NCI-H524 treated with DMSO at 0.1 percent for 48 hours (cell line): ENCODE measurements at regions not wholly inside any gene's neighbourhood (a gene's known extent, or its start where the extent isn't known, plus 50 kb on each side); places are given as distances from the start of the nearest gene placed in this dataset.
A peak's percentile ranks its signal among the peaks of the same experiment; 100 is the strongest.
"Not testable (repeated sequence)": the region's sequence is repeated elsewhere in the genome, so short reads cannot be mapped to it uniquely, and the experiment has no call there.

Experiments
- DNase-seq: peaks from one replicate; lab custom pipeline; 2025; lab: John Stamatoyannopoulos, UW

DNA sequence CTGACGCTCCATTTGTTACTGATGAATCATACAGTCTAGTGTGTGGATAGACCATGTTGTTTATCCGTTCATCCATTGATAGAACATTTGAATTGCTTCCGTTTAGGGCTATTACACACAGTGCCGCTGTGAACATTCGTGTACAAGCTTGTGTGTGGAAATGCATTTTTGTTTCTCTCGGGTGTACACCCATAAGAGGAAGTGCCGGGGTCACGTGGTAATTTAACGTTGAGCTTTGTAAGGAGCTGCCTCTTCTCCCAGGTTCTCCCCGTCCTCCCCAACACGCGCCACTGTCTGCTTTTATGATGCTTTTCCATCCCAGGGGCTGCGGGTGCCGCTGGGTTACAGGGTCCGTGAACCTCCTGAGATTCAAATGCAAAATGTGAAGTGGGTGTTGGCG, 142.3 kb downstream of the IGLL1 start:
- DNase-seq, result no peak

DNA sequence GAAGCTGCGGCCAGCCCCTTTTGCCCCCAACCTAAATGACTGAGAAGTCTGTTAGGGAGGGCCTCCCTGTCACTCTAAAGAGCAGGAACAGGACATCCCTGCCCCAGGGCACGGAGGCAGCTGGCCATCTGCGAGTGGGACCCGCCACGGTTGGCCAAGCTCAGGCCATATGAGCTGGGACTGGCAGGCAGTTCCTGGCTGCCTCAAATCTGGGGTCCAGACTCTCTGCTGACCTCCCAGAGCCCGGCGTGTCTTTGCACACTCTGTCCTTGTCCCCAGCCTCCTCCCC, 143.0 kb downstream of the IGLL1 start:
- DNase-seq, result not testable (repeated sequence)

DNA sequence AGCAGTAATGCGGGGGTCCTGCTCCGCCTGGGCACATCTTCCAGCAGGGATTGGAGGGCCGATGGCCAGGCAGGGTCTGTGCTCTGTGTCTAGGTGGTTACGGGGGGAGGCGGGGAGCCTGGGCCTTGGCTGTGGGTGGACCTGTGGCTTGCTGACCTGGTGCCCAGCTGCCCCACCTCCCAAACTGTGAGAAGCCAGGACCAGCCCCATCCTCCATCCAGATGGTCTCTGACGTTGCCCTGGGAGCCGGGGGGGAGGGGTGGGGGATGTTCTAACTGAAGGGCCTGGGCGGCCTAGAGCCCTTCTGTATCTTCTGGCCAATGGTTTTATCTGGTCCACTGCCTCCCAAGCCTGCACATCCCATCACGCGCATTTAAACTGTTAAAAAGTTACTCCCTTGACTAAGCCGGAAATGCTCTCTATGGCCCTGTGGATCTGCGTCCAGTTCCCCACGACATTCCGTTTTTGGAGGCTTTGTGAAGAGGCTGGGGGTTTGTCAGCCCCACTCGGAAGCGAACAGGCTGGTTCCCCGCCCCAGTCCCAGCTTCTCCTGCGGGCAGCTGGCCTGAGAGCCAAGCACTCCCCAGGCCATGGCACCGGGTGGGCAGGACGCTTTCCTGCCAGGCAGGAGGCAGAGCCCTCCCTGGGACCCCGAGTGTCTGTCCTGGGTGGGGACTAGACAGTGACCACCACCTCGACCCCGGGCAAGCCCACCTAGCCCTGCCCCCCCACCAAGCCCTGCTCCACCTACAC, 143.6 kb downstream of the IGLL1 start:
- DNase-seq, result not testable (repeated sequence)

DNA sequence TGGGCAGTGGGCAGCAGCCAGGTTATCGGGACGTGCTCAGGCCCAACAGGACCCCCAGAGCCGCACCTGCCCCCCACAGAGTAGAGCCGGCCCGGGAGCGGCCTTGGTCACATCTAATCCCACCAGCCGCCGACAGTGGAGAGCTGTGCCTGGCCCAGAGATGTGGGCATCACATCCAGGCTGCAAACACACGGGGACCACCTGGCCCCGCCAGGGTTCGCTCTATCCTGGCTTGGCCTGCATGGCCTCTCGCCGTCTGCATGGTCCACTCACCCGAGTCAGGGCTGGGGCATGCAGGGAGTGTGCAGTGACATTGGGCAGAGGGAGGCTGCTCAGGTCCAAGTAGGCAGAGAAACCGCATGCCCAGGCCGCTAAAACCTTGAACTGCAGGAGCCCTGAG, 144.9 kb downstream of the IGLL1 start:
- DNase-seq, result not testable (repeated sequence)

DNA sequence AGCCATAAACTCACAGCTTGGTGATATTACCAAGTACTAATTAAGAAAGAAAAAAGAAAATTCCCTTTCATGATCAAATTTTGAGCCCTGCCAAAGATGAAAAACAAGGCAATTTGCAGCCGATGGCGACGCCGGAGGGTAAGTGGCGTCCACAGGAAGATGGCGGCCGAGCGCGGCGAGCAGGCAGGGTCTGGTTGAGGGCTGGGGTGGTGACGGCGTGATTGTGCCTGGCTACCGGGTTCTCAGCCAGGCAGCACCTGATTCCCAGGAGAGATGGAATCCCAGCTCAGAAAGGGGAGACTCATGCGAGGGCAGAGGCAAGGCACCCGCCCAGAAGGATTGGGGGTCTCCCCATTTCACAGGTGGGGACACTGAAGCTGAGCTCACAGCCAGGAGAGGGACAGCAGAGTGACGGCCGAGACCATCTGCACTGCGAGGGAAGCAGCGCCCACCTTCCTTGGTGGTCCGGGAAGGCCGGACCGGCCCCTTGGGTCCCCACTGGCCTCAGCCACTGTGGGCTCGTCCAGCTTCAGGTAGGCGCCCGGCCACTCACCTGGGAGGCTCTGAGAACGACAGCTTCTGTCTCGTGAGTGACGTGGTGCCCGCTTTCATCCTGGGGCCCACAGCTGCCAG, 145.8 kb downstream of the IGLL1 start:
- DNase-seq, result not testable (repeated sequence)

DNA sequence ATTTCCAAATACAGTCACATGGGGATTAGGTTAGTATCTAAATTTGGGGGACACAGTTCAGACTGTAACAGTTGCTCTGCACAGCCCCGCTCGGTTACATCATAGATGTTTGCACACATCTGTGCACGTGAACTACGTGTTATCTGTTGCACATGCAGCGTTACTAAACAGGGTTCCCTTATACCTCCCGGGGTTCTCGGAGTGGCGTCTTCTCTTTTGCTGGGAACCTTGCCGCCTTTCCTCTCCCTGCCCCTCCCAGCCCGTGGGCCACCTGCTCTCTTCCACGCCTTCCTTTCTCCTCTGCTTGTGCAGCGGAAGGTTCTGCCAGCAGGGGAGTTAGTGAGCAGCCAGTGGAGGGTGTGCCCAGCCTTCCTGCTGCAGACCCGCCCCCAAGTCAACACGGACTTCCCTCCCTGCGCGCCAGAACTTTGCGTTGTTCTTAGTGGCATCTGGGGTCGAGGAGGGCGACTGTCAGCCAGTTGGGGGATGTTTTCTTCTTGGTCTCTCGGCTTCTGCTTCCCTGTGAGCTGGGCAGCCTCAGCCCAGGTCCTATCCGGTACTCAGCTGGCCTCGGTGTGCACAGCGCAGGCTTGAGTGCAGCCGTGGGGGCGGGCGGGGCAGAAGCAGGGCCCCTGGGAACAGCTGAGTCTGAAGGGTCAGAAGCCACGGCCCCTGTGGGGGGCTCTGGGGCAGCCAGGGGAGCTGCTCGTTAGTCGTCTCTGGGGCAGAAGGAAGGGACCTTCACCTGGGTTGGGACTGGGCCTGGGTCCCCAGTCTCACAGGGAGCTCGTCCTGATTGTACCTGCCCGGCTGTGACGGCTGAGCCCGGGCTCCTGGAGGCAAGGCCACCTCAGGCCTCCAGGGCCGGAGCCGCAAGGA, 146.7 kb downstream of the IGLL1 start:
- peak; percentile 34 for DNase-seq

DNA sequence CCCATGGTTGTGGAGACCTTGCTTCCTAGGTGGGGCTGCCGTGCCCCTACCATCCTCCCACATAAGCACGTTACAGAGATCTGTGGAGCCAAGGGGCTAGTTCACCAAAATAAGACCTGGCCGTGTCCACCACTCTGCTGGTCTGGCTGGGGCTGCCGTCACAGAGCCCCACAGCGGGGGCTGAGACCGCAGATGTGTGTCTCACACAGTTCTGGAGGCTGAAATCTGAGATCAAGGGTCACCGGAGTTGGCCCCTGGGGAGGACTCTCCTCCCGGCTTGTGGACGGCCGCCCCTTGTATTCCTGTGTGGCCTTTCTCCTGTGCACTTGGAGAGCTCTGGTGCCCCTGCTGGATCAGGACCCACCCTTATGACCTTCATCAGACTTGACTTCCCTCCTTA, 147.4 kb downstream of the IGLL1 start:
- DNase-seq, result not testable (repeated sequence)

DNA sequence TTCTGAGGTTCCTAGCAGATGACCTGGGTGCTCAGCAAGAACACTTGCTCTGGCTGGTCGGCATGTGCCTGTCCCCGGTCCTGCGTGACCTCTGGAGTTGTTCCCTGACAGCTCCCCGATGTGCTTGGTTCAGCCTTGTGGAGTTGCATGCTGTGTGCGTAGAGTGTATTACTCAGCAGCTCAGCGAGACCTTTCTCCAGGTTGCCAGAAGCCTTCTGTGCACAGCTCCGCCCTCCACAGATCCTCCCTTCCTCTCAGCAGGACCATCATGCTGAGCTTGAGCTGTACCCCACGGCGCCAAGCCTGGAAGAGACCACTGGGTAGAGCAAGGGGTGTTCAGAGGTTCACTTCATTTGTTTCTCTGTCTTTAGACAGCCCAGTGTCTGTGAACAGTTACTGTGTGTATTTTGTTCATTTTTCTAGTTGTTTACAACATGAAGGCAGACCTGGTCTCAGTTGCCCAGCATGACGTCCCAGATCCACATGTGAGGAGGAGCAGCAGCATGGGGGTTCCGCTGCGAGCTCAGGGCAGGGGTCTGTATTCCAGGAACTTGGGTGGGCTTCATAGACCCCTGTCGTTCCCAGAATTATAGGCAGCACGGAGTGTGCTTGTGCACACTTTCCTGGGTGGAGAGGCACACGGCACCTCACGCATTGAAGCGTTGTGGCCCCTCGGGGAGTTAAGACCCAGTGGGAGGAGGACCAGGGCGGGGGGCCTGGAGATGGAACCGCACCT, 148.6 kb downstream of the IGLL1 start:
- no peak for DNase-seq

DNA sequence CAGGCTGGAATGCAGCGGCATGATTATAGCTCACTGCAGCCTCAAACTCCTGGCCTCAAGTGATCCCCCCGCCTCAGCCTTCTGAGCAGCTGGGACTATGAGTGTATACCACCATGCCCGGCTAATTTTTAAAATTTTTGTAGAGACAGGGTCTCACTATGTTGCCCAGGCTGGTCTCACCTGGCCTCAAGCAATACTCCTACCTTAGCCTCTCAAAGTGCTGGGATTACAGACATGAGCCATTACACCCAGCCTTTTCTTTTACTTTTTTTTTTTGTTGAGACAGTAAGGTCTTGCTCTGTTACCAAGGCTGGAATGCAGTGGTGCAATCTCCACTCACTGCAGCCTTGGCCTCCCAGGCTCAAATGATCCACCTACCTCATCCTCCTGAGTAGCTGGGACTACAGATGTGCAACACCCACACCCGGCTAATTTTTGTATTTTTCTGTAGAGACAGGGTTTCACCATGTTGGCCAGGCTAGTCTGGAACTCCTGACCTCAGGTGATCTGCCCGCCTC, 155.5 kb downstream of the IGLL1 start:
- DNase-seq, result not testable (repeated sequence)

DNA sequence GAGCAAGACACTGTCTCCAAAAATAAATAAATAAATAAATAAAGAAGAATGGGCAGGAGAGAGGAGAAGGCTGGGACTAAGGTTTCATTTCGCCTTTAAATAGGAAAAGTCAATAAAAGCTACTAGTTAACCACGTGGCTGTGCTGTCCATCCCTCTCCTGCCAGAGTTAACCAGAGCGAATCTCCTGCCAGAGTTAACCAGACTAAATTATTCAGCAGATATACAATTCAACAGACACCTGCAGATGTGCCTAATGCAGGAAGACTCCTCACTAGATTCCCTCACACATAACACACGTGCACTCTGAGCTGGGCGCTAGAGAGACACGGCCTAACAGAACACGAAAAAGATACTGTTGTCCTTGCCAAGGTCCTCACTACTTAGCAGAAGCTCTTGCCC, 156.1 kb downstream of the IGLL1 start:
- DNase-seq, result no peak

DNA sequence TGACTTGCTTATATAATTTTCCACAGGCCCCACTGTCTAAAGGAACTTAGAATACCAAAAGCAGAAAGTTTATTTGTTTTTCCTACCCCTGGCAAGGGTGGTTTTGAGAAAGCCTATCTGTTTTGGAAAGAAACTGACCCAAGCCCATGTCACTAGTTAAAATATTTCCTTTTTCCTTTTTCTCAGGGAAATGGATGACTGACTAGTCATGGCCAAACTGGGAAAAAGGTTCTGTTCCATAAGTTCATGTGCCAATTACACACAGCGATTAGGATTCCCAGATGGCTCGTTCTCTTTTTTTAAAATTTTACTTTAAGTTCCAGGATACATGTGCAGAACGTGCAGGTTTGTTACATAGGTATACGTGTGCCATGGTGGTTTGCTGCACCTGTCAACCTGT, 157.8 kb downstream of the IGLL1 start:
- DNase-seq, result not testable (repeated sequence)

DNA sequence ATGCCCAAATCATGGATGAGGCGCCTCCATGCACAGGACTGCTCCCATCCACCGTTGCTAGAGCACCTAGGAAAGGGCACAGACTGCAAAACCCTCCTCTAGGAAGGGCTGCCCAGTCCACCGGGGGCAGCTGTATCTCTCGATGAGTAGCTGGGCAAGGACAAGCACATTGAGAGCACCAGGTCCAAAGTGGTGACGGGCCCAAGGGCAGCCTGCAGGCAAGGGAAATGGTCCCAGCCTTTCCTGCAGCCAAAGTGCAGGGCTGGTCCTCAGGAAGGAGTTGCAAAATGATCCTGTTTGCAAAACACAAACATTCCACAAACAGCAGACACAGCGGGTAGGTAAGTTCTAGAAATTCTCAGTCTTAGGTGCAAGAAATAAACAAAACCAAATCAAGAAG, 158.8 kb downstream of the IGLL1 start:
- DNase-seq, result not testable (repeated sequence)

DNA sequence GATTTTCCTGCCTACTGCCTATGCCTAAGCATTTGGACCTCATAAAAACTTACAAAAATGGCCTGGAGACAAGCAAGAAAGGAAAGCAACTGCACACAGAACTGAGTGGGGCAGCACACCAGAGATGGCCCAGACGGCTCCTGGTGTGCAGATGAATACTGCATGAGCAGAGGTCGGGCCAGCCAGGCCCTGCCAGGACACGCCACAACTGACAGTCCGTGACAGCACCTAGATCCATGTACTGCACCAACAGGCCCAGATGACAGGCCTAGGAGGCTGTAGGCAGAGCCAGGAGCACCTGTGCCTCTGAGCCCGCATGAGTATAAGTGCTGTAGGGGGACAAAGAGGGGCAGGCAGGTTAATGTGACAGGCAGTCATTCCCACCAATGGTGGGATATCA, 160.2 kb downstream of the IGLL1 start:
- DNase-seq, result no peak

DNA sequence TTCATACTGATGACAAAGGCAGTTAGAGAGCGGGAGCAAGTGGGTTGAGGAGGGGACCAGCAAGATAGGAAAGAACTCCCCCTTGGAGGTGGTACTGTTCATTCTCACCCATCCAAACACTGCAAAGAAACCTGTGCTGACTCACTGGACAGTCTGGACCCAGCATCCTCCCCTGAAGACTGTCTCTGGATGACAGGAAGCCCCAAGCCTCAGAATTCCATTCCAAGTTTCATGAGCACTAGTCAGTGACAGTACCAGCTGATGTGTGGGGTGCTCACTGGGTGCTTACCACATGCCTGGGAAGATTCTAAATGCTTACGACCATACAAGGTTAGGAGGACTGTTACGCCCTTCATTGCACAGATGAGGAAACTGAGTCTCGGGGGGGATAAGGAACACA, 160.9 kb downstream of the IGLL1 start:
- no peak for DNase-seq

DNA sequence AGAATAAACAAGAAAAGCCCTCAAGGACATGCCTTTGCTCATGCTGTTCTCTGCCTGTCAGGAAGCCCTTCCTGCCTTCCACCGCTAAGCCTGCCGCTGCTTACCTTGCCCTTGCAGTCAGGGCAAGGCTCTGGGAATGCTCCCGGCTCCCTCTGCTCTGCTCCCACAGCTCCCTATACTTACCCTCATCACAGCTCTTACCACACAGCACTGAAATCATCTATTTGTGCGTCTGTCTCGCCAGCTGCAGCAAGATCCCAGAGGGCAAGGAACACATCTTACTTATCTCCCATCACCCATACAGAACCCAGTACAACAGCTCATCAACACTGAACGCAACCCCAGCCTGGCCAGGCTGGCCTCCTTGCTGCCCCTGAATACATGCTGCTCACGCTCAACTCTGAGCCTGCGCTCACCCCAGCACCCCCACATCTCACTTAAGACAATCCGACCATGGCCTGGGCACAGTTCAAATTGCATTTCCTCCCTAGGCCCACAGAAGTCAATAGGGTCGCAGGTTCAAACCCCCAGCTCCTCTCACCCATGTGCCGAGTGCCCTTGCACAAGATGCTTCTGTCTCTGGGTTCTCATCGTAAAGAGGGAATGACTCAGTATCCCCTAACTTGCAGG, 161.8 kb downstream of the IGLL1 start:
- DNase-seq, result no peak

DNA sequence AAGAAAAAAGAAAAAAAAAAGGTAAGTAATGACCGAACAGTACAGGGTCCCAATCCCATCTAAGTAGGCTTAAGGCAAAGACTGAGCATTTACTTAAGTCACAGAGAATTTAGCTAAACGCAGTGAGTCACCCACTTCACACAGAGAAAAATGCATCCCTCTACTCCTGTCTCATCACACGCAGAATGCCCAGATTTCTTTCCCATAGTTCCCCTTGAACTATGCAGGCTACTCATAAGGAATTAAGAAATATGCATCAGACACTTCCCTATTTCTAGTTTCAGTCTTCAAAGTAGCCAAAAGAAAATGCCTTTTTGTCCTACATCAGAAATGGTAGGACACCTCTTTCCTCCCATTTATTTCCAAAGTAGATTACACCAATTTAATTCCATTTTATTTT, 162.8 kb downstream of the IGLL1 start:
- DNase-seq, result not testable (repeated sequence)

DNA sequence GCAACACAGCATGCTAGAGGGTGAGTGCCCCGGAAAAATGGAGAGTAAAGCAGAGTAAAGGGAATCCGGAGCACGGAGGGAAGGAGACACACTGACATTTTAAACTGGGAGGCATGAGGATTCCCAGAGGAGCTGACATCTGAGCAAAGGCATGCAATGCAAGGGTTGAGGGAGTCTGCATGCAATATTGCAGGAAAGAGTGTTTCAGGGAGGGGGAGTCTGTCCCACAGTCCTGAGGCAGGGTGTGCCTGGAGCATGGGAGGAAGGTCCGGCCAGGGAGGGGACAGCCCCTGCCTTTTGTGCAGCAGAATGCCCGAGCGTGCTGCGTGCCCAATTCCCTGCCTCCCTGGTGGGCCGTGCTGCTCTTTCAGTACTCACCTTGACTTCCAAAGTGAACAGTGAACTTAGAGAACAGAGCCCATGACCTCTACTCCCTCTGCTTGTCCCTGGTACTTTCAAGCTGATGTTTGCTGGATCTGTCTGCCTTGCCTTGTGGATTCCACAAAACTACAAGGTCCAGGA, 163.9 kb downstream of the IGLL1 start:
- DNase-seq, result not testable (repeated sequence)

DNA sequence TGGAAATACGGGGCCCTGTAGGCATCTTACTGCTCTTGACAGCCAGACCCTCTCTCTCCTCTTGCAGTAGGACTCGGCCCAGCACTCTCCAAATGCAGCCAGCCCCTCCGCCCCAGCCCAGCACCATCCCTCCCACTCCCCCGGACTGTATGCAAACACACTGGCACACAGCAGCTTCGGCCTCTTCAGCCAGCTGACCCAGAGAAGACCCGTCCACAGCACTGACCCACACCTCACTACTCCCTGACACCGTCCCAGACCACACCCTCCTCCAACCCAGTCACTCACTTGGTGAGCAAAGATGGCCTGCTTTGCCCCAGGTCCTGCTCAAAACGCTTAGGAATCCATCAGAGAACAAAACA, 164.6 kb downstream of the IGLL1 start:
- DNase-seq, result no peak

DNA sequence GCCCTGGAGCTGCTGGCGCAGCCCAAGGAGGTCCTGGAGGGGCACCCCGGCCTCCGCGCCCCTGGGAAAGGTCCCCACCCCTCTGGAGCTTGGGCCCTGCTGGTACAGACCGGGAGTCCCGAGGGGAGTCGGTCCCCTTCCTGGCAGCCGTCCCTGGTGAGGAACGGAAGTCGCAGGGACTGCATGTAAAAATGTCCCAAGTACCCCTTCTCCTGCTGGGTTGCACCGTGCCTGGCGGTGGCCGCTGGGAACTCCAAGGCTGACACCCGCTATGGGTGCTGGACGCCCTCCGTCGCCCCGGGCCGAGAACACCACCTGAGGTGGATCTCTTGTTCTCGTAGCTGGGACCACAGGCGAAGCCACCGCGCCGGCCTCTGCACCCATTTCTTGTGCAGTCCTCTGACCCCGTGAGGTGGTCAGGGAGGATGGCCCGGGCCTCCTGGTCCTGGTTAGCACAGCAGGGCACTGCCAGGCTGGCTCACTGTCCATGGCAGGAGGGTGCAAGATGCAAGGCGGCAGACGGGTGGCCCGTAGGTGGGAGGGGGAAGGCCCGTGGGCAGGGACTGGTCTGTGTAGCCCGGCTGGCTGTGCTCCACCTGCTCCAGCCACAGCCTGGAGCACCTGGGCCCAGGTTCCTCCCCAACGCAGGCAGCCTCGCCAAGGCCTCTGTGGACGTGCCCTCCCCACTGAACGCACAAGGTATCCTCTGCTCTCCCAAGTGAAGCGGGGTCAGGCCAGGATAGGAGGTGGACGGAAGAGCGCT, 165.2 kb downstream of the IGLL1 start:
- no peak for DNase-seq

DNA sequence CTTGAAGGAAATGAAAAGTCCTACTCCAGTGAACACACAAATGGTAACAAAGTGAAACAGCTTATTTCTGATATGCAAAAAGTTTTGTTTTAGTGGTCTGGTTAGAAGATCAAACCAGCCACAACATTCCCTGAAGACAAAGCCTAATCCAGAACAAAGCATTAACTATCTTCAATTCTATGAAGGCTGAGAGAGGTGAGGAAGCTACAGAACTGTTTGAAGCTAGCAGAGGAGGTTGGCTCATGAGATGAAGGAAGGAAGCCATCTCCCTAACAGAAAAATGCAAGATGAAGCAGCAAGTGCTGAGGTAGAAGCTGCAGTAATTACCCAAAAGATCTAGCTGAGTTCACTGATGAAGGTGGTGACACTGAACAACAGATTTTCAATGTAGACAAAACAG, 168.4 kb downstream of the IGLL1 start:
- DNase-seq, result no peak

DNA sequence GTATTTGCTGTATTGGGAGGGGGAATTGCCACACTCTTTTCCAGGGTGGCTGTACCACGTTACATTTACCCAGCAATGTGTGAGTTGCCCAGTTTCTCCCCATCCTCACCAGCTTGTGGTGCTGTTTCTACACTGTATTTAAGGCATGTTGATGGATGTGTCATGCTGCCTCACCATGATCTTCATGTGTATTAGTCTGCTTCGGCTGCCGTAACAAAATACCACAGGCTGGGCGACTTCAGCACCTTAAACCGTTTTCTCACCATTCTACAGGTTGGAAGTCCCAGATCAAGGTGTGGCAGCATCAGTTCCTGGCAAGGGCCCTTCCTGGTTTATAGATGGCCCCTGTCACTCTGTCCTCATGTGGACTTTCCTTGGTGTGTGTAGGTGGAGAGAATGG, 169.7 kb downstream of the IGLL1 start:
- no peak for DNase-seq
